K562 (cell line): ENCODE measurements at regions not wholly inside any gene's neighbourhood (a gene's known extent, or its start where the extent isn't known, plus 50 kb on each side); places are given as distances from the start of the nearest gene placed in this dataset.
A peak's percentile ranks its signal among the peaks of the same experiment; 100 is the strongest.

Experiments
- ATAC-seq: fragments of 200-7000 bp; cut with Tn5 transposase; 3 replicates; pipeline ENCODE4 v1.9.1; 2020; ENCODE audit warnings: moderate library complexity
- BruUV-seq: library from RNA; stranded (reverse); fragments of 400-500 nt; replicated peaks from 2 replicates; lab custom pipeline; 2021; lab: Mats Ljungman, UMichigan
- CTCF ChIA-PET: fragments of 300-600 bp; formaldehyde crosslinking; extraction: SDS; loops from one replicate; lab custom pipeline; 2021; ENCODE audit warnings: low intra/inter-chr PET ratio; lab: Yijun Ruan, JAX
- POLR2A ChIA-PET: fragments of 300-600, 350-650 bp; sonication (Branson Sonifier 250); formaldehyde crosslinking; extraction: SDS; loops from one replicate; lab custom pipeline; 2021; ENCODE audit warnings: antibody characterized with exemption, inconsistent platforms; lab: Yijun Ruan, JAX
- DNase-seq, 4 experiments: peaks; one replicate each; pipeline versions ENCODE4 v3.0.0 to v3.0.0-alpha.2; 2011 to 2018; ENCODE audit warnings: low spot score in 3 of 4, mixed read lengths in 3 of 4; ENCODE audit errors: extremely low read depth in 1 of 4
- FAIRE-seq: peaks from 2 replicates; lab custom pipeline; 2011; peaks lifted over from hg19 to GRCh38; lab: Jason Lieb, UNC
- H2AFZ ChIP-seq: 2 replicates; pipeline ENCODE4 v1.6.0; 2011; ENCODE audit warnings: low read depth, low read length, control low read depth, inconsistent platforms
- H3K27ac ChIP-seq: fragments of 200-600 bp; 3 replicates; pipeline ENCODE4 v1.8.0; 2011; ENCODE audit warnings: low read depth, mild to moderate bottlenecking, control low read depth, inconsistent platforms, low read length, moderate library complexity, mixed read lengths; ENCODE audit errors: extremely low read depth
- H3K27me3 ChIP-seq, 2 experiments: fragments of 300-600 bp in 1 of 2; 2 replicates in 1 of 2; 3 replicates in 1 of 2; pipeline versions ENCODE4 v1.6.0 to v1.8.0; 2011; ENCODE audit warnings: inconsistent platforms in 2 of 2, low read length in 2 of 2, mild to moderate bottlenecking in 1 of 2, mixed read lengths in 1 of 2, moderate library complexity in 1 of 2; ENCODE audit not compliant: control insufficient read depth in 2 of 2, insufficient read depth in 2 of 2
- H3K36me3 ChIP-seq: fragments of 300-600 bp; 3 replicates; pipeline ENCODE4 v1.8.0; 2011; ENCODE audit warnings: mild to moderate bottlenecking, low read length, inconsistent platforms; ENCODE audit not compliant: control insufficient read depth, insufficient read depth
- H3K4me1 ChIP-seq, 2 experiments: fragments of 200-600 bp in 1 of 2; replicated peaks in 1 of 2; 2 replicates in 1 of 2; 3 replicates in 1 of 2; pipeline versions ENCODE4 v1.5.1 to v1.8.0; 2011; ENCODE audit warnings: inconsistent platforms in 2 of 2, low read length in 2 of 2, mild to moderate bottlenecking in 1 of 2, mixed read lengths in 1 of 2, moderate library complexity in 1 of 2; ENCODE audit not compliant: control insufficient read depth in 2 of 2, insufficient read depth in 2 of 2
- H3K4me2 ChIP-seq: 2 replicates; pipeline ENCODE4 v1.6.1; 2011; ENCODE audit warnings: low read length, control low read depth, inconsistent platforms, mixed read lengths; ENCODE audit not compliant: insufficient read depth
- H3K4me3 ChIP-seq: fragments of 200-600 bp; sonication (generic), shearing (Covaris generic); 2 replicates; pipeline ENCODE4 v1.5.1; 2016; ENCODE audit warnings: control low read depth, inconsistent platforms
- H3K79me2 ChIP-seq: fragments of 200-600 bp; 3 replicates; pipeline ENCODE4 v1.8.0; 2011; ENCODE audit warnings: low read length, inconsistent platforms; ENCODE audit not compliant: control insufficient read depth, insufficient read depth
- H3K9ac ChIP-seq, 2 experiments: 2 replicates each; pipeline versions ENCODE4 v1.6.0 to v1.6.1; 2011; ENCODE audit warnings: low read depth in 2 of 2, low read length in 2 of 2, control low read depth in 1 of 2, inconsistent platforms in 1 of 2, mild to moderate bottlenecking in 1 of 2, mixed read lengths in 1 of 2; ENCODE audit not compliant: insufficient read depth in 1 of 2
- H3K9me1 ChIP-seq: one replicate; pipeline ENCODE4 v1.6.0; 2011; ENCODE audit warnings: inconsistent platforms, mild to moderate bottlenecking, low read length, moderate library complexity; ENCODE audit not compliant: control insufficient read depth, insufficient read depth
- H3K9me3 ChIP-seq: replicated peaks from 2 replicates; pipeline ENCODE4 v1.5.1; 2011; ENCODE audit warnings: low read depth, low read length, inconsistent platforms; ENCODE audit not compliant: control insufficient read depth, insufficient read depth
- H4K20me1 ChIP-seq: replicated peaks from 2 replicates; pipeline ENCODE4 v1.6.1; 2011; ENCODE audit warnings: low read length, inconsistent platforms, mixed read lengths; ENCODE audit not compliant: control insufficient read depth, insufficient read depth
- CEBPG ChIP-seq, 3 experiments: fragments of 200-800 bp in 1 of 3; sonication (Bioruptor generic) in 1 of 3; sonication (generic) in 1 of 3; formaldehyde crosslinking in 1 of 3; IDR thresholded peaks in 2 of 3; conservative IDR thresholded peaks in 1 of 3; 2 replicates each; pipeline versions ENCODE4 v1.6.1 to v1.8.0; 2016 to 2022; ENCODE audit warnings: missing compliant biosample characterization in 2 of 3, missing genetic modification characterization in 2 of 3, mild to moderate bottlenecking in 1 of 3, missing genetic modification reagents in 1 of 3
- GATA2 ChIP-seq: sonication (generic); formaldehyde crosslinking; IDR thresholded peaks from 2 replicates; pipeline ENCODE4 v1.4.0; 2020; ENCODE audit warnings: mild to moderate bottlenecking, missing genetic modification reagents
- IRF1 ChIP-seq: sonication (generic); formaldehyde crosslinking; IDR thresholded peaks from 2 replicates; pipeline ENCODE4 v1.8.0; 2022; ENCODE audit warnings: missing genetic modification reagents, mild to moderate bottlenecking, borderline replicate concordance
- JUND ChIP-seq, 2 experiments: IDR thresholded peaks; 2 replicates in 1 of 2; 3 replicates in 1 of 2; pipeline ENCODE4 v1.6.1; 2011; ENCODE audit warnings: borderline replicate concordance in 2 of 2, low read depth in 2 of 2, low read length in 2 of 2, improper control_type of control experiment in 1 of 2, missing biosample characterization in 1 of 2, missing genetic modification characterization in 1 of 2, missing genetic modification reagents in 1 of 2
- MAZ ChIP-seq, 2 experiments: fragments of 450-650 bp in 1 of 2; sonication (generic) in 1 of 2; formaldehyde crosslinking; IDR thresholded peaks in 1 of 2; conservative IDR thresholded peaks in 1 of 2; 2 replicates each; pipeline versions ENCODE4 v1.4.0 to v1.5.0; 2020; ENCODE audit warnings: mild to moderate bottlenecking in 1 of 2, missing genetic modification reagents in 1 of 2
- MEF2A ChIP-seq: IDR thresholded peaks from 2 replicates; pipeline ENCODE4 v1.6.1; 2011; ENCODE audit warnings: low read depth, mild to moderate bottlenecking, low read length, moderate library complexity; ENCODE audit not compliant: control insufficient read depth
- OTX1 ChIP-seq: fragments of 450-650 bp; formaldehyde crosslinking; IDR thresholded peaks from 2 replicates; pipeline ENCODE4 v1.4.0; 2022; ENCODE audit warnings: mild to moderate bottlenecking
- POLR2H ChIP-seq: IDR thresholded peaks from 2 replicates; pipeline ENCODE4 v1.6.1; 2016; ENCODE audit warnings: missing genetic modification characterization, low read depth, mild to moderate bottlenecking, control low read depth, missing compliant biosample characterization, moderate library complexity
- ZNF830 ChIP-seq: fragments of 250-450 bp; sonication (Bioruptor Pico); IDR thresholded peaks from 2 replicates; pipeline ENCODE4 v1.5.0; 2021; ENCODE audit warnings: mild to moderate bottlenecking
- WGBS: fragments of 100-300 bp; shearing (Covaris generic); methylation state at CpG from one replicate; pipeline ENCODE4 v1.1.6; 2016; ENCODE audit warnings: low coverage, mixed read lengths; ENCODE audit not compliant: insufficient coverage; ENCODE audit errors: missing lambda C conversion rate; 5-methylcytosine and 5-hydroxymethylcytosine counted together
- in situ Hi-C: fragments of 300-500 bp; cut with MboI; formaldehyde crosslinking; loops from 4 replicates; pipeline ENCODE4 v1.15.0; 2018; ENCODE audit warnings: inconsistent platforms, mixed read lengths
- intact Hi-C: fragments of 100-400 bp; cut with micrococcal nuclease; formaldehyde crosslinking; loops from 2 replicates; pipeline ENCODE4 v1.14.2; 2022

GRCh38 chr17:53891726-53892125 is 69.0 kb downstream of the KIF2B start (continued):
- TF ChIP-seq IRF1 (CRISPR knock-in tag), result no peak
- TF ChIP-seq ZNF830 (CRISPR knock-in tag), result no peak
- TF ChIP-seq GATA2 (CRISPR knock-in tag), result no peak
- no peak for TF ChIP-seq MEF2A
- no peak for TF ChIP-seq JUND (IDR thresholded peaks at IDR 0.05; ENCODE audit: borderline replicate concordance, low read depth, low read length)
- TF ChIP-seq JUND (tag; IDR thresholded peaks at IDR 0.05; ENCODE audit: borderline replicate concordance, low read depth, low read length), result no peak

- Histone ChIP-seq H3K36me3 (no peaks in the 10 kb centered on the region), H4K20me1 (no peaks in the 10 kb centered on the region), H3K27me3 (no peaks in the 10 kb centered on the region), H3K4me3 (no peak overlapping the region), H3K27ac (no peak overlapping the region), H3K4me1 (no peaks in the 10 kb centered on the region), H3K4me2 (no peak overlapping the region), H3K79me2 (no peaks in the 10 kb centered on the region), H3K9me3 (no peaks in the 10 kb centered on the region), H2AFZ (no peak overlapping the region)
- in situ Hi-C loops (no loop called here), intact Hi-C loops (no loop called here)
- no TSS peak for BruUV-seq
- POLR2A ChIA-PET, result no interaction called here
- 10% methylated on average over 3 of the region's 3 CpGs for WGBS
- ATAC-seq, result no peak
- CTCF ChIA-PET, result no interaction called here
- FAIRE-seq, result no peak
- no peak for TF ChIP-seq JUND (IDR thresholded peaks at IDR 0.05; ENCODE audit: borderline replicate concordance, low read depth, low read length)
- no peak for TF ChIP-seq JUND (tag; IDR thresholded peaks at IDR 0.05; ENCODE audit: borderline replicate concordance, low read depth, low read length)
- no peak for TF ChIP-seq CEBPG (CRISPR knock-in tag; IDR thresholded peaks at IDR 0.05)
- 0 out of 4 replicates have a peak, but pooled peaks of 1 of the 2 experiments have one; percentile 14 for TF ChIP-seq CEBPG (tag; conservative IDR thresholded peaks at IDR 0.05 in 1 of 2, IDR thresholded peaks at IDR 0.05 in 1 of 2)
- TF ChIP-seq OTX1 (CRISPR knock-in tag), result no peak
- TF ChIP-seq POLR2H, result no peak
- TF ChIP-seq MAZ (CRISPR knock-in tag; conservative IDR thresholded peaks at IDR 0.05 in 1 of 2, IDR thresholded peaks at IDR 0.05 in 1 of 2), result no peak
- TF ChIP-seq, all 486 proteins: peak for 1
- H3K9ac ChIP-seq, result no peak overlapping the region
- no peaks in the 10 kb centered on the region for H3K9me1 ChIP-seq
- DNase-seq, result no peak
Observed at GRCh38 chr17:53892222-53892621, 69.5 kb downstream of the KIF2B start.
